Activated CD4-positive, alpha-beta T cell treated with anti-CD3 and anti-CD28 coated beads, Interleukin-2, amount 50 U/mL, for 1 hour (primary cell): ENCODE measurements at regions not wholly inside any gene's neighbourhood (a gene's known extent, or its start where the extent isn't known, plus 50 kb on each side); places are given as distances from the start of the nearest gene placed in this dataset.
"Not testable (repeated sequence)": the region's sequence is repeated elsewhere in the genome, so short reads cannot be mapped to it uniquely, and the experiment has no call there.

Experiments
- DNase-seq: peaks from one replicate; pipeline ENCODE4 v3.0.0-alpha.2; 2020

GRCh38 chr6:6872459-6873344, 235.1 kb upstream of the RREB1 start:
- no peak for DNase-seq

- no peak for DNase-seq
These were observed 234.0 kb upstream of the RREB1 start for GRCh38 chr6:6873778-6874177.

- no peak for DNase-seq
These were observed 231.8 kb upstream of the RREB1 start for GRCh38 chr6:6875818-6876470.

GRCh38 chr6:6877792-6878191, 230.0 kb upstream of the RREB1 start:
- not testable (repeated sequence) for DNase-seq

- DNase-seq, result no peak
These were observed 228.7 kb upstream of the RREB1 start for GRCh38 chr6:6878887-6879585.

GRCh38 chr6:6879586-6879974, 228.2 kb upstream of the RREB1 start:
- not testable (repeated sequence) for DNase-seq

- DNase-seq, result no peak
These were observed 226.9 kb upstream of the RREB1 start for GRCh38 chr6:6880745-6881437.

- no peak for DNase-seq
These were observed 226.1 kb upstream of the RREB1 start for GRCh38 chr6:6881438-6882225.

GRCh38 chr6:6882592-6882991, 225.2 kb upstream of the RREB1 start:
- DNase-seq, result no peak

GRCh38 chr6:6883011-6883410, 224.8 kb upstream of the RREB1 start:
- DNase-seq, result no peak

GRCh38 chr6:6884193-6884627, 223.6 kb upstream of the RREB1 start:
- DNase-seq, result no peak

- DNase-seq, result no peak
These were observed 222.8 kb upstream of the RREB1 start for GRCh38 chr6:6884916-6885315.

GRCh38 chr6:6885521-6886170, 222.1 kb upstream of the RREB1 start:
- DNase-seq, result no peak

GRCh38 chr6:6886171-6886885, 221.4 kb upstream of the RREB1 start:
- DNase-seq, result no peak

GRCh38 chr6:6886886-6887285, 220.9 kb upstream of the RREB1 start:
- DNase-seq, result no peak

GRCh38 chr6:6889601-6890000, 218.2 kb upstream of the RREB1 start:
- no peak for DNase-seq

- DNase-seq, result no peak
These were observed 217.3 kb upstream of the RREB1 start for GRCh38 chr6:6890400-6890858.

- DNase-seq, result no peak
These were observed 216.5 kb upstream of the RREB1 start for GRCh38 chr6:6891125-6891721.

GRCh38 chr6:6891949-6892461, 215.8 kb upstream of the RREB1 start:
- no peak for DNase-seq
